ENCODE measurements at regions not wholly inside any gene's neighbourhood (a gene's known extent, or its start where the extent isn't known, plus 50 kb on each side); places are given as distances from the start of the nearest gene placed in this dataset.

DNA sequence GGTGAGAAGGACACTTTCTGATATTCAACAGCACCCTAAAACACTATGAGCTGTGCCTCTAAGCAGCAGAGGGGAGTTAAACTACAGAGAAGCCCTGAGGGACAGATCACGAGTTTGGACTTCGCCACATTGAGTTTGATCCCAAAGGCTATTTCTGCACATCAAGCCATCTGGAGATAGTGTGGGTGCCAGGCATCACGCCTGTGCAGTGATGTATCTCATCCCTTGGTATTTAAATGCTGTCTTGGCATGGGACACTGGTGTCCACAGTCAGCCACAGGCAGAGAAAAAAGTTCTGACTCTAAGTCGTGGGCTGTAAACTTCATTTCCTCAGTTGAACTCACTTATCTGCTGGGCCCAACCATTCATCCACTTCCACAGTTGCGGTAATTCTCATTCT lies 742.3 kb upstream of the CELF4 start:
- TF ChIP-seq, protein P1, sequence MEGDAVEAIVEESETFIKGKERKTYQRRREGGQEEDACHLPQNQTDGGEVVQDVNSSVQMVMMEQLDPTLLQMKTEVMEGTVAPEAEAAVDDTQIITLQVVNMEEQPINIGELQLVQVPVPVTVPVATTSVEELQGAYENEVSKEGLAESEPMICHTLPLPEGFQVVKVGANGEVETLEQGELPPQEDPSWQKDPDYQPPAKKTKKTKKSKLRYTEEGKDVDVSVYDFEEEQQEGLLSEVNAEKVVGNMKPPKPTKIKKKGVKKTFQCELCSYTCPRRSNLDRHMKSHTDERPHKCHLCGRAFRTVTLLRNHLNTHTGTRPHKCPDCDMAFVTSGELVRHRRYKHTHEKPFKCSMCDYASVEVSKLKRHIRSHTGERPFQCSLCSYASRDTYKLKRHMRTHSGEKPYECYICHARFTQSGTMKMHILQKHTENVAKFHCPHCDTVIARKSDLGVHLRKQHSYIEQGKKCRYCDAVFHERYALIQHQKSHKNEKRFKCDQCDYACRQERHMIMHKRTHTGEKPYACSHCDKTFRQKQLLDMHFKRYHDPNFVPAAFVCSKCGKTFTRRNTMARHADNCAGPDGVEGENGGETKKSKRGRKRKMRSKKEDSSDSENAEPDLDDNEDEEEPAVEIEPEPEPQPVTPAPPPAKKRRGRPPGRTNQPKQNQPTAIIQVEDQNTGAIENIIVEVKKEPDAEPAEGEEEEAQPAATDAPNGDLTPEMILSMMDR (IDR thresholded peaks at IDR 0.05) = no peak
- no peak for TF ChIP-seq POLR2A (IDR thresholded peaks at IDR 0.05)
